SW 1271 (cell line): ENCODE measurements at regions not wholly inside any gene's neighbourhood (a gene's known extent, or its start where the extent isn't known, plus 50 kb on each side); places are given as distances from the start of the nearest gene placed in this dataset.

Experiments used
- DNase-seq, 2 experiments: peaks; one replicate each; lab custom pipeline; 2025; lab: John Stamatoyannopoulos, UW

- no peak for DNase-seq
Observed at GRCh38 chr9:38159599-38159998, 90.6 kb upstream of the SHB start.

- no peak for DNase-seq
Observed at GRCh38 chr9:38158628-38159027, 89.6 kb upstream of the SHB start.

- no peak for DNase-seq
Observed at GRCh38 chr9:38157711-38158110, 88.7 kb upstream of the SHB start.

GRCh38 chr9:38154501-38155421 lies 85.7 kb upstream of the SHB start:
- DNase-seq = no peak

- DNase-seq = no peak
Observed at GRCh38 chr9:38153910-38154291, 84.9 kb upstream of the SHB start.

- no peak for DNase-seq
Observed at GRCh38 chr9:38153152-38153909, 84.3 kb upstream of the SHB start.

- no peak for DNase-seq
Observed at GRCh38 chr9:38149647-38150046, 80.6 kb upstream of the SHB start.

GRCh38 chr9:38146844-38147243 lies 77.8 kb upstream of the SHB start:
- DNase-seq = no peak

- no peak for DNase-seq
Observed at GRCh38 chr9:38145526-38146053, 76.6 kb upstream of the SHB start.

GRCh38 chr9:38144421-38144820 lies 75.4 kb upstream of the SHB start:
- DNase-seq = no peak

GRCh38 chr9:38141746-38142591 lies 72.9 kb upstream of the SHB start:
- DNase-seq = no peak

GRCh38 chr9:38138276-38138675 lies 69.2 kb upstream of the SHB start:
- DNase-seq = no peak

GRCh38 chr9:38137342-38137741 lies 68.3 kb upstream of the SHB start:
- DNase-seq = no peak

- DNase-seq = no peak
Observed at GRCh38 chr9:38136386-38136785, 67.4 kb upstream of the SHB start.

- no peak for DNase-seq
Observed at GRCh38 chr9:38134611-38135237, 65.7 kb upstream of the SHB start.

- DNase-seq = no peak
Observed at GRCh38 chr9:38133595-38133994, 64.6 kb upstream of the SHB start.

GRCh38 chr9:38132956-38133355 lies 63.9 kb upstream of the SHB start:
- no peak for DNase-seq

- DNase-seq = no peak
Observed at GRCh38 chr9:38131729-38132128, 62.7 kb upstream of the SHB start.

- no peak for DNase-seq
Observed at GRCh38 chr9:38130724-38131123, 61.7 kb upstream of the SHB start.

- no peak for DNase-seq
Observed at GRCh38 chr9:38129366-38129765, 60.3 kb upstream of the SHB start.

- no peak for DNase-seq
Observed at GRCh38 chr9:38128752-38129270, 59.8 kb upstream of the SHB start.
